Mesenchymal stem cell (in vitro differentiated cells and primary cell): ENCODE measurements at regions not wholly inside any gene's neighbourhood (a gene's known extent, or its start where the extent isn't known, plus 50 kb on each side); places are given as distances from the start of the nearest gene placed in this dataset.

Source experiments
- DNase-seq: peaks from one replicate; pipeline ENCODE4 v3.0.0-alpha.2; 2013
- H2AFZ ChIP-seq: one replicate; pipeline ENCODE4 v1.6.1; 2013; ENCODE audit warnings: low read depth, mild to moderate bottlenecking, control low read depth, inconsistent platforms, low read length, moderate library complexity
- H2AK5ac ChIP-seq: 2 replicates; pipeline ENCODE4 v1.6.1; 2013; ENCODE audit warnings: low read length, moderate library complexity, mild to moderate bottlenecking, inconsistent platforms; ENCODE audit not compliant: severe bottlenecking
- H2BK120ac ChIP-seq: one replicate; pipeline ENCODE4 v1.6.1; 2013; ENCODE audit warnings: low read depth, mild to moderate bottlenecking, inconsistent platforms, low read length, moderate library complexity
- H2BK12ac ChIP-seq, 2 experiments: one replicate each; pipeline ENCODE4 v1.6.1; 2013; ENCODE audit warnings: inconsistent platforms in 2 of 2, low read length in 2 of 2, mild to moderate bottlenecking in 2 of 2, moderate library complexity in 2 of 2, control low read depth in 1 of 2
- H2BK15ac ChIP-seq: one replicate; pipeline ENCODE4 v1.6.1; 2013; ENCODE audit warnings: mild to moderate bottlenecking, low read depth, inconsistent platforms; ENCODE audit not compliant: poor library complexity, severe bottlenecking
- H2BK5ac ChIP-seq: 2 replicates; pipeline ENCODE4 v1.6.1; 2013; ENCODE audit warnings: low read depth, mild to moderate bottlenecking, low read length, control low read depth, inconsistent platforms; ENCODE audit not compliant: poor library complexity, severe bottlenecking
- H3K14ac ChIP-seq, 2 experiments: one replicate each; pipeline ENCODE4 v1.6.1; 2013; ENCODE audit warnings: inconsistent platforms in 2 of 2, low read length in 2 of 2, control low read depth in 1 of 2, mild to moderate bottlenecking in 1 of 2, moderate library complexity in 1 of 2
- H3K18ac ChIP-seq, 2 experiments: one replicate each; pipeline ENCODE4 v1.6.1; 2013; ENCODE audit warnings: inconsistent platforms in 2 of 2, low read length in 2 of 2, control low read depth in 1 of 2, low read depth in 1 of 2, mild to moderate bottlenecking in 1 of 2
- H3K23ac ChIP-seq, 2 experiments: one replicate each; pipeline ENCODE4 v1.6.1; 2013; ENCODE audit warnings: inconsistent platforms in 2 of 2, low read length in 2 of 2, mild to moderate bottlenecking in 2 of 2, moderate library complexity in 2 of 2, control low read depth in 1 of 2
- H3K27ac ChIP-seq: 2 replicates; pipeline ENCODE4 v1.5.1; 2013; ENCODE audit warnings: mild to moderate bottlenecking, moderate library complexity, low read length, control low read depth, inconsistent platforms; ENCODE audit not compliant: poor library complexity, severe bottlenecking
- H3K27me3 ChIP-seq, 2 experiments: 2 replicates each; pipeline versions ENCODE4 v1.6.1 to v1.7.0; 2013; ENCODE audit warnings: low read length in 2 of 2, mild to moderate bottlenecking in 2 of 2, moderate library complexity in 2 of 2, control low read depth in 1 of 2, inconsistent platforms in 1 of 2; ENCODE audit not compliant: control insufficient read depth in 1 of 2, insufficient read depth in 1 of 2
- H3K36me3 ChIP-seq, 2 experiments: 2 replicates each; pipeline versions ENCODE4 v1.6.1 to v1.7.0; 2013; ENCODE audit warnings: low read length in 2 of 2, control low read depth in 1 of 2, inconsistent platforms in 1 of 2, low read depth in 1 of 2, mild to moderate bottlenecking in 1 of 2; ENCODE audit not compliant: insufficient read depth in 2 of 2, control insufficient read depth in 1 of 2
- H3K4ac ChIP-seq, 2 experiments: one replicate each; pipeline ENCODE4 v1.6.1; 2013; ENCODE audit warnings: inconsistent platforms in 2 of 2, low read length in 2 of 2, mild to moderate bottlenecking in 2 of 2, moderate library complexity in 2 of 2, control low read depth in 1 of 2, low read depth in 1 of 2
- H3K4me1 ChIP-seq: 2 replicates; pipeline ENCODE4 v1.6.1; 2013; ENCODE audit warnings: low read depth, low read length, control low read depth; ENCODE audit not compliant: control insufficient read depth, insufficient read depth
- H3K4me2 ChIP-seq: 2 replicates; pipeline ENCODE4 v1.6.1; 2013; ENCODE audit warnings: low read length, mild to moderate bottlenecking, inconsistent platforms; ENCODE audit not compliant: poor library complexity, severe bottlenecking
- H3K4me3 ChIP-seq, 2 experiments: 2 replicates each; pipeline versions ENCODE4 v1.5.1 to v1.7.0; 2013; ENCODE audit warnings: low read length in 2 of 2, mild to moderate bottlenecking in 2 of 2, control low read depth in 1 of 2, low read depth in 1 of 2; ENCODE audit not compliant: insufficient read depth in 1 of 2
- H3K79me1 ChIP-seq: replicated peaks from 2 replicates; pipeline ENCODE4 v1.6.1; 2013; ENCODE audit warnings: mild to moderate bottlenecking, control low read depth, low read length, inconsistent platforms; ENCODE audit not compliant: poor library complexity, severe bottlenecking
- H3K9ac ChIP-seq: 2 replicates; pipeline ENCODE4 v1.7.0; 2013; ENCODE audit warnings: mild to moderate bottlenecking, low read length, moderate library complexity
- H3K9me3 ChIP-seq: 2 replicates; pipeline ENCODE4 v1.7.0; 2013; ENCODE audit warnings: mild to moderate bottlenecking, low read length; ENCODE audit not compliant: control insufficient read depth
- H4K8ac ChIP-seq: one replicate; pipeline ENCODE4 v1.6.1; 2013; ENCODE audit warnings: inconsistent platforms, mild to moderate bottlenecking, low read length, moderate library complexity
- H4K91ac ChIP-seq: one replicate; pipeline ENCODE4 v1.6.1; 2013; ENCODE audit warnings: mild to moderate bottlenecking, low read length, inconsistent platforms
- WGBS: methylation state at CpG from one replicate; pipeline ENCODE4 v1.1.7; 2013; ENCODE audit warnings: mixed read lengths; 5-methylcytosine and 5-hydroxymethylcytosine counted together

GRCh38 chr10:59456199-59456598 is 93.8 kb upstream of the FAM13C start:
- H3K4me2 ChIP-seq = no peak overlapping the region
- H3K4me1 ChIP-seq = no peaks in the 10 kb centered on the region
- no peaks in the 10 kb centered on the region for H3K36me3 ChIP-seq
- no peak overlapping the region for H2BK120ac ChIP-seq
- H3K79me1 ChIP-seq = no peaks in the 10 kb centered on the region
- H4K91ac ChIP-seq = no peak overlapping the region
- no peaks in the 10 kb centered on the region for H3K9me3 ChIP-seq
- H2AFZ ChIP-seq = no peak overlapping the region
- DNase-seq = no peak
- no peak overlapping the region for H2BK12ac ChIP-seq
- H3K9ac ChIP-seq = no peak overlapping the region
- H3K27ac ChIP-seq = no peak overlapping the region
- H4K8ac ChIP-seq = no peak overlapping the region
- no peak overlapping the region for H3K14ac ChIP-seq
- H3K18ac ChIP-seq = no peak overlapping the region
- WGBS = no CpG with 5 or more reads among the region's 2 CpGs
- no peaks in the 10 kb centered on the region for H3K27me3 ChIP-seq
- no peak overlapping the region for H2AK5ac ChIP-seq
- no peak overlapping the region for H3K4me3 ChIP-seq
- H3K4ac ChIP-seq = no peak overlapping the region
- H3K23ac ChIP-seq = no peak overlapping the region
- H2BK5ac ChIP-seq = no peak overlapping the region
- no peak overlapping the region for H2BK15ac ChIP-seq

GRCh38 chr10:59454171-59454919 is 92.0 kb upstream of the FAM13C start:
- H2BK120ac ChIP-seq = no peak overlapping the region

DNA sequence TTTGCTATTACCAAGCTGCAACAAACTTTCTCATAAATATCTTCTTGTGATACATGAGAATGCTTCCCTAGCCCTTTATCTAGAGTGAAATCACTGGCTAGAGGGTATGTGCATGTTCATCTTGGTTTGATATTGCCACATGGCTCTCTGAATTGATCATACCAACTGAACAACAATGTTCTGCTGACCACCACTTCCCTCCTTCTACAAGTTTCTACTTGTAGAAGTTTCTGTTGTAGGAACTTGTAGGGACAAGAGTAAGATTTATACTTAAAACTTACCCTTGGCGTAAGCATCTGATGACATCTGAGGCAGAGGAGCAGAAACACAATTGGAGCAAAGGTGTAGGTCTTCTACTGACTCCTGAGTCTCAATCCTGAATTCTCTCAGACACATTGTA is 86.3 kb upstream of the FAM13C start:
- Histone ChIP-seq H2BK120ac (no peak overlapping the region), H3K36me3 (no peaks in the 10 kb centered on the region), H3K4me3 (no peak overlapping the region), H3K14ac (no peak overlapping the region), H2AFZ (no peak overlapping the region), H3K9me3 (no peaks in the 10 kb centered on the region), H3K18ac (no peak overlapping the region), H3K23ac (no peak overlapping the region), H2BK5ac (no peak overlapping the region), H2BK12ac (no peak overlapping the region), H3K79me1 (no peaks in the 10 kb centered on the region), H3K4me1 (no peaks in the 10 kb centered on the region), H4K8ac (no peak overlapping the region), H3K27me3 (peaks cover 0 to 4% of the 10 kb centered on the region in 2 experiments), H3K4ac (no peak overlapping the region), H4K91ac (no peak overlapping the region), H3K27ac (no peak overlapping the region), H2AK5ac (no peak overlapping the region), H3K9ac (no peak overlapping the region), H3K4me2 (no peak overlapping the region), H2BK15ac (no peak overlapping the region)
- WGBS = 88% methylated on average over 1 of the region's 1 CpG
- no peak for DNase-seq

More at GRCh38 chr10:59454171-59454919, 92.0 kb upstream of the FAM13C start:
- H3K36me3 ChIP-seq = no peaks in the 10 kb centered on the region
- H4K91ac ChIP-seq = no peak overlapping the region
- H3K9me3 ChIP-seq = no peaks in the 10 kb centered on the region
- no peak overlapping the region for H3K18ac ChIP-seq
- WGBS = 96% methylated on average over 3 of the region's 5 CpGs
- no peaks in the 10 kb centered on the region for H3K4me1 ChIP-seq
- H3K79me1 ChIP-seq = no peaks in the 10 kb centered on the region
- H3K27me3 ChIP-seq = no peaks in the 10 kb centered on the region
- H3K4me2 ChIP-seq = no peak overlapping the region
- H2BK15ac ChIP-seq = no peak overlapping the region
- H4K8ac ChIP-seq = no peak overlapping the region
- H3K27ac ChIP-seq = no peak overlapping the region
- no peak overlapping the region for H2BK5ac ChIP-seq
- H3K4me3 ChIP-seq = no peak overlapping the region
- no peak overlapping the region for H2AK5ac ChIP-seq
- no peak overlapping the region for H2AFZ ChIP-seq
- no peak overlapping the region for H3K14ac ChIP-seq
- H3K23ac ChIP-seq = no peak overlapping the region
- no peak overlapping the region for H3K4ac ChIP-seq
- H3K9ac ChIP-seq = no peak overlapping the region
- H2BK12ac ChIP-seq = no peak overlapping the region
- DNase-seq = no peak

DNA sequence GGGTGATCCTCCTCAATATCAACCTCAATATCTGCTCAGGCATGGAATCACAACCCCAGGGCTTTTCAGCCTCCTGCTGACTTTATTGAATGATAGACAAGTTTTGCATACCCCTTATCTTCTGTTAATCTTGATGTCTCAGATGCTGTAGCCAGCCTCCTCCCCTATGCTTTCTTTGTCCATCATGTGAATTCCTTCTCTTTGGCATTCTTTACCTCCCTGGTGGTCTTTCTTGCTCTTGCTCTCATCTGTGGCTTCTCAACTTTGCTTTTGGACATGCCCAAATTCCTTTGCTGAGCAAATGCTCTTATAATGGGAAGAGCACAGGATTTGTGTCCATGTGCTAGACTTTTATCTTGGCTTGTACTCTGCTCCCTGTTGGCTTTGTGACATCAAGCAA is 73.4 kb upstream of the FAM13C start:
- DNase-seq = no peak
- Histone ChIP-seq H4K8ac (no peak overlapping the region), H3K9me3 (no peaks in the 10 kb centered on the region), H3K9ac (no peak overlapping the region), H3K14ac (no peak overlapping the region), H3K4me2 (no peak overlapping the region), H2AK5ac (no peak overlapping the region), H3K27me3 (no peaks in the 10 kb centered on the region), H3K23ac (no peak overlapping the region), H2BK12ac (no peak overlapping the region), H3K36me3 (no peaks in the 10 kb centered on the region), H4K91ac (no peak overlapping the region), H3K18ac (no peak overlapping the region), H2BK15ac (no peak overlapping the region), H2BK5ac (no peak overlapping the region), H3K4me1 (no peaks in the 10 kb centered on the region), H2AFZ (no peak overlapping the region), H3K79me1 (no peaks in the 10 kb centered on the region), H3K4ac (no peak overlapping the region), H3K4me3 (no peak overlapping the region), H2BK120ac (no peak overlapping the region), H3K27ac (no peak overlapping the region)
